AG04449 (cell line): ENCODE measurements at regions not wholly inside any gene's neighbourhood (a gene's known extent, or its start where the extent isn't known, plus 50 kb on each side); places are given as distances from the start of the nearest gene placed in this dataset.

ENCODE experiments used
- CTCF ChIA-PET: fragments of 350-600 bp; formaldehyde crosslinking; extraction: SDS; loops from one replicate; lab custom pipeline; 2021; ENCODE audit warnings: antibody characterized with exemption; lab: Yijun Ruan, JAX
- POLR2A ChIA-PET: fragments of 400-600, 350-600 bp; formaldehyde crosslinking; extraction: SDS; loops from one replicate; lab custom pipeline; 2020; ENCODE audit warnings: antibody characterized with exemption, inconsistent platforms; lab: Yijun Ruan, JAX
- DNase-seq: peaks from one replicate; pipeline ENCODE4 v3.0.0-alpha.2; 2010; ENCODE audit warnings: low read depth, low spot score
- H3K4me3 ChIP-seq: 2 replicates; pipeline ENCODE4 v1.5.1; 2011; ENCODE audit warnings: low read depth, mild to moderate bottlenecking, control low read depth, low read length
- CTCF ChIP-seq: IDR thresholded peaks from one replicate; pipeline ENCODE4 v1.5.1; 2011; ENCODE audit warnings: mild to moderate bottlenecking, moderate library complexity, low read length, control low read depth, inconsistent platforms; ENCODE audit not compliant: insufficient read depth; ENCODE audit errors: missing control alignments

DNA sequence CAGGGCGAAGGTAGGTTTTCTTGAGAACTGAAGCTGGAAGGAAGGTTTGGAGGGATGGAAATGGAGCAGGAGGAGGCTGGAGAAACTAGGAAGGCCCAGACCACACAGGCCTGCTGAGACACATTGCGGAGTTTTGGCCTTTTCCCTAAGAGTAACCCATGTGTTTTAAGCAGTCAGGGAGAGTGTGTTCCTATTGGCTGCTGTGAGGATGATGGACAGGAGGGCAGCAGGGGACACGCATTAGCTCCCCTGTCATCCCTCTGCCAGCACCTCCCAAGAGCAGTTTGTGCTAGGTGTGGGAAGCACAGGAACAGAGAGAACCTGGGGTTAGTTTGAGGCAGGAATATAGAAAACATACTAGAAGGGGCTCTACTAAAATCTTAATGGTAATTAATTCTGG is 842.1 kb downstream of the TBC1D22A start:
- ChIA-PET CTCF (no interaction called here), POLR2A (no interaction called here)
- DNase-seq = no peak
- H3K4me3 ChIP-seq = no peak overlapping the region
- TF ChIP-seq CTCF = no peak

GRCh38 chr22:47602732-47603131 is 840.3 kb downstream of the TBC1D22A start:
- no peak for DNase-seq
- ChIA-PET CTCF (no interaction called here), POLR2A (no interaction called here)
- no peak overlapping the region for H3K4me3 ChIP-seq
- TF ChIP-seq CTCF = no peak

- no peak for DNase-seq
- H3K4me3 ChIP-seq = no peak overlapping the region
- no peak for TF ChIP-seq CTCF
- ChIA-PET CTCF (no interaction called here), POLR2A (no interaction called here)
Measured at GRCh38 chr22:47601666-47602065, 839.2 kb downstream of the TBC1D22A start.

DNA sequence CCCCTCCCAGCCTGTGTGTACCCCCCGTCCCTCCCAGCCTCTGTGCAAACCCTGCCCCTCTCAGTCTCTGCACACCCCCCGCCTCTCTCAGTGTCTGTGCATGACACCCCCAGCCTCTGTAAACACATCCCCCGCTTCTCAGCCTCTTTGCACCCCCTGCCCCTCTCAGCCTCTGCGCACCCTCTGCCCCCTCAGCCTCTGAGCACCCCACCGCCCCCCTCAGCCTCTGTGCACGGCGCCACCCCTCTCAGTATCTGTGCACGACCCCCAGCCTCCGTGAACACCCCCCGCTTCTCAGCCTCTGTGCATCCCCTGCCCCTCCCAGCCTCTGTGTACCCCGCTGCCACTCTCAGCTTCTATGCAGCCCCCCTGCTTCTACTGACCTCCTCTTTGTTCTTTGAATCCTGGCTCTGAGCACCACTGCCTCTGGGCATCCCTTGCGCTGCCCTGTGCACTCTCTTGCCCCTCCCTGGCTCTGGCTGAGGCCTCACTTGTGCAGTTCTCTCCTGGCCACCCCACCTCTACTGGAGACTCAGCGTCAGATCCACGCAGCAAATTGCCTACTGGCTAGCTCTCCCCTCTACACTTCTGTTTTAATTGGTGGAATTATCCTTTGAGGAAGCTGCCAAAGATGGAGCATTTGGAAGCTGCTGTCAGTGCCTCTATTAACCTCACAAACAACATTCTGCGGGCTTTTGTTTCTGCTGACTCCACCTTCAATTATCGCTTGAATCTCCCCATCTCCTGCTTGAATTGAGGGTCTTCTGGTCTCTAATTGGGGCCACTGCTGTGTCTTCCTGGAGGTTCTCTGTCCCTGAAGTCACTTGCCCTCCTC is 838.6 kb downstream of the TBC1D22A start:
- TF ChIP-seq CTCF = no peak
- ChIA-PET POLR2A (no interaction called here), CTCF (no interaction called here)
- no peak for DNase-seq
- H3K4me3 ChIP-seq = no peak overlapping the region

- POLR2A ChIA-PET = no interaction called here
- no peak for TF ChIP-seq CTCF
- CTCF ChIA-PET = no interaction called here
Measured at GRCh38 chr22:47600281-47600680, 837.8 kb downstream of the TBC1D22A start.

GRCh38 chr22:47599753-47600152 is 837.3 kb downstream of the TBC1D22A start:
- POLR2A ChIA-PET = no interaction called here
- H3K4me3 ChIP-seq = no peak overlapping the region
- CTCF ChIA-PET = no interaction called here
- no peak for DNase-seq
- TF ChIP-seq CTCF = no peak

More at GRCh38 chr22:47600281-47600680, 837.8 kb downstream of the TBC1D22A start:
- DNase-seq = no peak
- H3K4me3 ChIP-seq = no peak overlapping the region
